ENCODE measurements at regions not wholly inside any gene's neighbourhood (a gene's known extent, or its start where the extent isn't known, plus 50 kb on each side); places are given as distances from the start of the nearest gene placed in this dataset.

- Histone ChIP-seq H3K79me2 (ENCODE audit: insufficient read depth) (no peaks in the 10 kb centered on the region), H3K4me2 (ENCODE audit: unreplicated experiment) (no peak overlapping the region), H3K36me3 (ENCODE audit: low read depth) (no peaks in the 10 kb centered on the region), H4K20me1 (ENCODE audit: insufficient read depth) (no peaks in the 10 kb centered on the region), H3K9me3 (ENCODE audit: low read depth) (no peaks in the 10 kb centered on the region), H3K4me1 (ENCODE audit: insufficient read depth) (peaks cover 9% of the 10 kb centered on the region; the same call in 1 of the 2 replicates), H3F3A (ENCODE audit: insufficient read depth) (no peaks in the 10 kb centered on the region), H3K4me3 (no peak overlapping the region), H3K27ac (no peak overlapping the region), H3K27me3 (replicated peaks; ENCODE audit: insufficient read depth) (no peaks in the 10 kb centered on the region), H2AFZ (no peak overlapping the region), H3K9ac (no peak overlapping the region), H3K9me2 (ENCODE audit: insufficient read depth) (no peaks in the 10 kb centered on the region)
- no peak for DNase-seq
- in situ Hi-C loops (cut with MboI): no loop called here
- TF ChIP-seq EZH2 (IDR thresholded peaks at IDR 0.05; ENCODE audit: insufficient read depth, poor library complexity, severe bottlenecking) (no peak), EZH2phosphoT487 (IDR thresholded peaks at IDR 0.05; ENCODE audit: insufficient read depth, low read depth) (no peak)
- 90% methylated on average over 2 of the region's 2 CpGs for WGBS, 2 experiments (ENCODE audit: low coverage in 1 of 2, low lambda C conversion rate in 2 of 2, missing lambda C conversion rate in 2 of 2)
These were observed 341.3 kb upstream of the ADAMTS9 start for GRCh38 chr3:65029130-65029529.

DNA sequence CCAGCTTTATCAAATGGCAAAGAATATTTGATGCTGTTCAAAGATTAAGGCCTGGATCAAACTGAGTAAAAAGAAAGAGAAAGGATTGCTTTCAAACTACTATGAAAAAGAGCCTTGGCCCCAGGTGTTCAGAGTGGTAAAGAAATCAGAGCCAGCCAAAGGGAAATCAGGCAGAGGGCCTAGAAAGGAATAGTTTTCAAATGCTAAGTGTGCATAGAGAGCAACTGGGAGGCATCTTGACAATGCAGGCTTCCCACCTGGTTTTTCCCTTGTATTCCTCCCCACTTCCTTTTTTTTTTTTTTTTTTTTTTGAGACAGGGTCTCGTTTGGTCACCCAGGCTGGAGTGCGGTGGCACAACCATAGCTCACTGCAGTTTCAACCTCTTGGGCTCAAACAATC, 340.2 kb upstream of the ADAMTS9 start:
- 85 to 100% methylated on average over 2 of the region's 2 CpGs for WGBS, 2 experiments (ENCODE audit: low coverage in 1 of 2, low lambda C conversion rate in 2 of 2, missing lambda C conversion rate in 2 of 2)
- Histone ChIP-seq H3K27me3 (replicated peaks; ENCODE audit: insufficient read depth) (no peaks in the 10 kb centered on the region), H3F3A (ENCODE audit: insufficient read depth) (no peaks in the 10 kb centered on the region), H3K36me3 (ENCODE audit: low read depth) (no peaks in the 10 kb centered on the region), H4K20me1 (ENCODE audit: insufficient read depth) (no peaks in the 10 kb centered on the region), H3K27ac (no peak overlapping the region), H3K9me3 (ENCODE audit: low read depth) (no peaks in the 10 kb centered on the region), H3K4me3 (no peak overlapping the region), H3K79me2 (ENCODE audit: insufficient read depth) (no peaks in the 10 kb centered on the region), H3K9ac (no peak overlapping the region), H3K4me1 (ENCODE audit: insufficient read depth) (peaks cover 9% of the 10 kb centered on the region; the same call in 1 of the 2 replicates), H3K4me2 (ENCODE audit: unreplicated experiment) (no peak overlapping the region), H3K9me2 (ENCODE audit: insufficient read depth) (no peaks in the 10 kb centered on the region), H2AFZ (no peak overlapping the region)
- TF ChIP-seq EZH2phosphoT487 (IDR thresholded peaks at IDR 0.05; ENCODE audit: insufficient read depth, low read depth) (no peak), EZH2 (IDR thresholded peaks at IDR 0.05; ENCODE audit: insufficient read depth, poor library complexity, severe bottlenecking) (no peak)
- in situ Hi-C loops (cut with MboI): no loop called here
- DNase-seq: no peak

- 86 to 89% methylated on average over 8 of the region's 8 CpGs for WGBS, 2 experiments (ENCODE audit: low coverage in 1 of 2, low lambda C conversion rate in 2 of 2, missing lambda C conversion rate in 2 of 2)
- no peaks in the 10 kb centered on the region for H3K79me2 ChIP-seq (ENCODE audit: insufficient read depth)
- no peaks in the 10 kb centered on the region for H3F3A ChIP-seq (ENCODE audit: insufficient read depth)
- no peaks in the 10 kb centered on the region for H4K20me1 ChIP-seq (ENCODE audit: insufficient read depth)
- peaks cover 9% of the 10 kb centered on the region; the same call in 1 of the 2 replicates for H3K4me1 ChIP-seq (ENCODE audit: insufficient read depth)
- H3K27me3 ChIP-seq (replicated peaks; ENCODE audit: insufficient read depth): no peaks in the 10 kb centered on the region
- H3K4me2 ChIP-seq (ENCODE audit: unreplicated experiment): no peak overlapping the region
- DNase-seq: no peak
- no peak overlapping the region for H3K9ac ChIP-seq
- no peak overlapping the region for H2AFZ ChIP-seq
- in situ Hi-C loops (cut with MboI): no loop called here
- H3K27ac ChIP-seq: no peak overlapping the region
- TF ChIP-seq EZH2 (IDR thresholded peaks at IDR 0.05; ENCODE audit: insufficient read depth, poor library complexity, severe bottlenecking): no peak
- TF ChIP-seq EZH2phosphoT487 (IDR thresholded peaks at IDR 0.05; ENCODE audit: insufficient read depth, low read depth): no peak
- no peak overlapping the region for H3K4me3 ChIP-seq
- H3K9me3 ChIP-seq (ENCODE audit: low read depth): no peaks in the 10 kb centered on the region
- no peaks in the 10 kb centered on the region for H3K36me3 ChIP-seq (ENCODE audit: low read depth)
- no peaks in the 10 kb centered on the region for H3K9me2 ChIP-seq (ENCODE audit: insufficient read depth)
These were observed 339.5 kb upstream of the ADAMTS9 start for GRCh38 chr3:65027335-65027734.

- no peaks in the 10 kb centered on the region for H3F3A ChIP-seq (ENCODE audit: insufficient read depth)
- WGBS, 2 experiments (ENCODE audit: low coverage in 1 of 2, low lambda C conversion rate in 2 of 2, missing lambda C conversion rate in 2 of 2): 93 to 95% methylated on average over 9 of the region's 9 CpGs
- in situ Hi-C loops (cut with MboI): no loop called here
- TF ChIP-seq EZH2 (IDR thresholded peaks at IDR 0.05; ENCODE audit: insufficient read depth, poor library complexity, severe bottlenecking): no peak
- TF ChIP-seq EZH2phosphoT487 (IDR thresholded peaks at IDR 0.05; ENCODE audit: insufficient read depth, low read depth): no peak
- no peaks in the 10 kb centered on the region for H3K27me3 ChIP-seq (replicated peaks; ENCODE audit: insufficient read depth)
- H3K9ac ChIP-seq: no peak overlapping the region
- H3K36me3 ChIP-seq (ENCODE audit: low read depth): no peaks in the 10 kb centered on the region
- H3K9me2 ChIP-seq (ENCODE audit: insufficient read depth): no peaks in the 10 kb centered on the region
- no peak overlapping the region for H3K27ac ChIP-seq
- H3K4me3 ChIP-seq: no peak overlapping the region
- H4K20me1 ChIP-seq (ENCODE audit: insufficient read depth): no peaks in the 10 kb centered on the region
- H3K9me3 ChIP-seq (ENCODE audit: low read depth): no peaks in the 10 kb centered on the region
- no peak overlapping the region for H3K4me2 ChIP-seq (ENCODE audit: unreplicated experiment)
- peaks cover 8% of the 10 kb centered on the region; the same call in 1 of the 2 replicates for H3K4me1 ChIP-seq (ENCODE audit: insufficient read depth)
- no peak overlapping the region for H2AFZ ChIP-seq
- no peak for DNase-seq
- H3K79me2 ChIP-seq (ENCODE audit: insufficient read depth): no peaks in the 10 kb centered on the region
These were observed 338.4 kb upstream of the ADAMTS9 start for GRCh38 chr3:65026151-65026550.

GRCh38 chr3:65024148-65024547, 336.3 kb upstream of the ADAMTS9 start:
- in situ Hi-C loops (cut with MboI): no loop called here
- H2AFZ ChIP-seq: no peak overlapping the region

More at GRCh38 chr3:65024148-65024547, 336.3 kb upstream of the ADAMTS9 start:
- 89% methylated on average over 7 of the region's 7 CpGs for WGBS, 2 experiments (ENCODE audit: low coverage in 1 of 2, low lambda C conversion rate in 2 of 2, missing lambda C conversion rate in 2 of 2)
- Histone ChIP-seq H3F3A (ENCODE audit: insufficient read depth) (no peaks in the 10 kb centered on the region), H3K27me3 (replicated peaks; ENCODE audit: insufficient read depth) (no peaks in the 10 kb centered on the region), H3K27ac (no peak overlapping the region), H3K4me3 (no peak overlapping the region), H3K9me2 (ENCODE audit: insufficient read depth) (no peaks in the 10 kb centered on the region), H3K4me1 (ENCODE audit: insufficient read depth) (no peaks in the 10 kb centered on the region), H3K4me2 (ENCODE audit: unreplicated experiment) (no peak overlapping the region), H3K9ac (no peak overlapping the region), H3K79me2 (ENCODE audit: insufficient read depth) (no peaks in the 10 kb centered on the region), H4K20me1 (ENCODE audit: insufficient read depth) (no peaks in the 10 kb centered on the region), H3K9me3 (ENCODE audit: low read depth) (no peaks in the 10 kb centered on the region), H3K36me3 (ENCODE audit: low read depth) (no peaks in the 10 kb centered on the region)
- DNase-seq: no peak
- TF ChIP-seq EZH2 (IDR thresholded peaks at IDR 0.05; ENCODE audit: insufficient read depth, poor library complexity, severe bottlenecking) (no peak), EZH2phosphoT487 (IDR thresholded peaks at IDR 0.05; ENCODE audit: insufficient read depth, low read depth) (no peak)
